PC-3 (cell line): ENCODE measurements at regions not wholly inside any gene's neighbourhood (a gene's known extent, or its start where the extent isn't known, plus 50 kb on each side); places are given as distances from the start of the nearest gene placed in this dataset.

Source experiments
- ATAC-seq: fragments of 200-7000 bp; cut with Tn5 transposase; 2 replicates; pipeline ENCODE4 v1.9.1; 2020; ENCODE audit warnings: mild to moderate bottlenecking, moderate library complexity
- BruUV-seq: library from RNA; stranded (reverse); fragments of 400-500 nt; replicated peaks from 2 replicates; lab custom pipeline; 2021; lab: Mats Ljungman, UMichigan
- CTCF ChIA-PET: fragments of 300-600 bp; sonication (Branson Sonifier 250); formaldehyde crosslinking; loops from one replicate; lab custom pipeline; 2022; ENCODE audit warnings: antibody characterized with exemption; lab: Charles Lee
- POLR2A ChIA-PET: fragments of 300-600 bp; sonication (Branson Sonifier 250); formaldehyde crosslinking; loops from one replicate; lab custom pipeline; 2022; ENCODE audit warnings: antibody characterized with exemption; ENCODE audit not compliant: unreplicated experiment; lab: Charles Lee
- DNase-seq: peaks from one replicate; pipeline ENCODE4 v3.0.0-alpha.2; 2015
- H2AFZ ChIP-seq: fragments of 300-600 bp; sonication (generic); 2 replicates; pipeline ENCODE4 v1.6.0; 2016; ENCODE audit warnings: antibody characterized with exemption, low read length
- H3F3A ChIP-seq: fragments of 300-600 bp; sonication (generic); one replicate; pipeline ENCODE4 v1.6.0; 2017; ENCODE audit warnings: antibody characterized with exemption, low read length, control low read depth, mild to moderate bottlenecking; ENCODE audit not compliant: unreplicated experiment
- H3K27ac ChIP-seq: fragments of 300-600 bp; sonication (generic); 2 replicates; pipeline ENCODE4 v1.5.1; 2016; ENCODE audit warnings: mild to moderate bottlenecking, low read length
- H3K27me3 ChIP-seq: fragments of 300-600 bp; sonication (generic); 2 replicates; pipeline ENCODE4 v1.6.1; 2016; ENCODE audit warnings: low read length, mixed read lengths
- H3K36me3 ChIP-seq: fragments of 300-600 bp; sonication (generic); 2 replicates; pipeline ENCODE4 v1.6.1; 2016; ENCODE audit warnings: low read depth, mixed run types, low read length, mixed read lengths
- H3K4me1 ChIP-seq: fragments of 300-600 bp; sonication (generic); 2 replicates; pipeline ENCODE4 v1.5.1; 2016; ENCODE audit warnings: low read length; ENCODE audit not compliant: insufficient read depth
- H3K4me2 ChIP-seq: fragments of 300-600 bp; sonication (generic); 2 replicates; pipeline ENCODE4 v1.6.0; 2016; ENCODE audit warnings: low read length
- H3K4me3 ChIP-seq: fragments of 300-600 bp; sonication (generic); 2 replicates; pipeline ENCODE4 v1.5.1; 2016; ENCODE audit warnings: mild to moderate bottlenecking, low read length, mixed read lengths
- H3K79me2 ChIP-seq: fragments of 300-600 bp; sonication (generic); 2 replicates; pipeline ENCODE4 v1.6.1; 2017; ENCODE audit warnings: low read length, mixed read lengths
- H3K9ac ChIP-seq: fragments of 300-600 bp; sonication (generic); 2 replicates; pipeline ENCODE4 v1.6.0; 2016; ENCODE audit warnings: mild to moderate bottlenecking, low read length
- H3K9me2 ChIP-seq: fragments of 300-600 bp; sonication (generic); replicated peaks from 2 replicates; pipeline ENCODE4 v1.6.1; 2016; ENCODE audit warnings: mixed run types, low read length, mixed read lengths
- H3K9me3 ChIP-seq: fragments of 300-600 bp; sonication (generic); 2 replicates; pipeline ENCODE4 v1.6.1; 2016; ENCODE audit warnings: low read length, mixed read lengths
- H4K20me1 ChIP-seq: fragments of 300-600 bp; sonication (generic); 2 replicates; pipeline ENCODE4 v1.6.1; 2016; ENCODE audit warnings: low read length, mixed read lengths
- EZH2 ChIP-seq: fragments of 300-600 bp; sonication (generic); IDR thresholded peaks from one replicate; pipeline ENCODE4 v1.6.1; 2017; ENCODE audit warnings: antibody characterized with exemption, mild to moderate bottlenecking, low read length; ENCODE audit not compliant: unreplicated experiment
- EZH2phosphoT487 ChIP-seq: fragments of 300-600 bp; sonication (generic); IDR thresholded peaks from 2 replicates; pipeline ENCODE4 v1.6.1; 2018; ENCODE audit warnings: mild to moderate bottlenecking, antibody characterized with exemption, low read length, borderline replicate concordance
- intact Hi-C: fragments of 100-400 bp; cut with micrococcal nuclease; formaldehyde crosslinking; loops from 2 replicates; pipeline ENCODE4 v1.9.0; 2023
- TF ChIP-seq, protein P1 (sequence below): fragments of 300-600 bp; sonication (generic); conservative IDR thresholded peaks from 2 replicates; pipeline ENCODE4 v1.5.1; 2017; ENCODE audit warnings: antibody characterized with exemption, low read depth, mild to moderate bottlenecking, low read length

DNA sequence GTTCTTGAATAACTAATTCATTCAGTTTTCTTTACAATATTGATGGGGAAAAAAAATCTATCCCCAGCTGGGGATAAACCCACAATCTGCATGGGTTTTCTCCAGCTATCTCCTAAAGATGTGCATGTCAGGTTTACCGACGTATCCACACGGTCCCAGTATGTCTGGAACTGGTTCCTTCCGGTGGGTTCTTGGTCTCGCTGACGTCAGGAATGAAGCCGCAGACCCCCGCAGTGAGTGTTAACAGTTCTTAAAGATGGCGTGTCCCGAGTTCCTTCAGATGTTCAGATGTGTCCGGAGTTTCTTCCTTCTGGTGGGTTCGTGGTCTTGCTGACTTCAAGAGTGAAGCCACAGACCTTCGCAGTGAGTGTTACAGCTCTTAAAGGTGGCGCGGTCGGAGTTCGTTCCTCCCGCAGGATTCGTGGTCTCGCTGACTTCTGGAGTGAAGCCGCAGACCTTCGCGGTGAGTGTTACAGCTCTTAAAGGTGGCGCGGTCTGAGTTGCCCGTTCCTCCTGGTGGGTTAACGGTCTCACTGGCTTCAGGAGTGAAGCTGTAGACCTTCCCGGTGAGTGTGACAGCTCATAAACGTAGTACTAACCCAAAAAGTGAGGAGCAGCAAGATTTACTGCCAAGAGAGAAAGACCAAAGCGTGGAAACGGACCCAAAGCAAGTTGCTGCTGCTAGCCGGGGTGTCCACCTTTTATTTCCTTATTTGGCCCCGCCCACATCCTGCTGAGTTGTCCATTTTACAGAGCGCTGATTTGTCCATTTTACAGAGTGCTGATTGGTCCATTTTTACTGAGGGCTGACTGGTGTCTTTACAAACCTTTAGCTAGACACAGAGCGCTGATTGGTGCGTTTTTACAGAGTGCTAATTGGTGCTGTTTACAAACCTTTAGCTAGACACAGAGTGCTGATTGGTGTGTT, 195.1 kb upstream of the NR2F2 start:
- Histone ChIP-seq H2AFZ (no peak overlapping the region), H3K9me3 (no peaks in the 10 kb centered on the region), H3K9ac (no peak overlapping the region), H3K9me2 (no peaks in the 10 kb centered on the region), H3K27me3 (no peaks in the 10 kb centered on the region), H3K36me3 (no peaks in the 10 kb centered on the region), H3K4me2 (no peak overlapping the region), H3K27ac (no peak overlapping the region), H3K4me1 (no peaks in the 10 kb centered on the region; the same call in 1 of the 2 replicates), H4K20me1 (no peaks in the 10 kb centered on the region), H3K4me3 (no peak overlapping the region), H3F3A (no peaks in the 10 kb centered on the region), H3K79me2 (no peaks in the 10 kb centered on the region)
- no peak for DNase-seq
- no peak for ATAC-seq
- intact Hi-C loops: no loop called here
- no TSS peak for BruUV-seq
- POLR2A ChIA-PET: no interaction called here
- TF ChIP-seq, protein P1, sequence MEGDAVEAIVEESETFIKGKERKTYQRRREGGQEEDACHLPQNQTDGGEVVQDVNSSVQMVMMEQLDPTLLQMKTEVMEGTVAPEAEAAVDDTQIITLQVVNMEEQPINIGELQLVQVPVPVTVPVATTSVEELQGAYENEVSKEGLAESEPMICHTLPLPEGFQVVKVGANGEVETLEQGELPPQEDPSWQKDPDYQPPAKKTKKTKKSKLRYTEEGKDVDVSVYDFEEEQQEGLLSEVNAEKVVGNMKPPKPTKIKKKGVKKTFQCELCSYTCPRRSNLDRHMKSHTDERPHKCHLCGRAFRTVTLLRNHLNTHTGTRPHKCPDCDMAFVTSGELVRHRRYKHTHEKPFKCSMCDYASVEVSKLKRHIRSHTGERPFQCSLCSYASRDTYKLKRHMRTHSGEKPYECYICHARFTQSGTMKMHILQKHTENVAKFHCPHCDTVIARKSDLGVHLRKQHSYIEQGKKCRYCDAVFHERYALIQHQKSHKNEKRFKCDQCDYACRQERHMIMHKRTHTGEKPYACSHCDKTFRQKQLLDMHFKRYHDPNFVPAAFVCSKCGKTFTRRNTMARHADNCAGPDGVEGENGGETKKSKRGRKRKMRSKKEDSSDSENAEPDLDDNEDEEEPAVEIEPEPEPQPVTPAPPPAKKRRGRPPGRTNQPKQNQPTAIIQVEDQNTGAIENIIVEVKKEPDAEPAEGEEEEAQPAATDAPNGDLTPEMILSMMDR: no peak
- TF ChIP-seq EZH2phosphoT487 (no peak), EZH2 (no peak)
- CTCF ChIA-PET: no interaction called here

DNA sequence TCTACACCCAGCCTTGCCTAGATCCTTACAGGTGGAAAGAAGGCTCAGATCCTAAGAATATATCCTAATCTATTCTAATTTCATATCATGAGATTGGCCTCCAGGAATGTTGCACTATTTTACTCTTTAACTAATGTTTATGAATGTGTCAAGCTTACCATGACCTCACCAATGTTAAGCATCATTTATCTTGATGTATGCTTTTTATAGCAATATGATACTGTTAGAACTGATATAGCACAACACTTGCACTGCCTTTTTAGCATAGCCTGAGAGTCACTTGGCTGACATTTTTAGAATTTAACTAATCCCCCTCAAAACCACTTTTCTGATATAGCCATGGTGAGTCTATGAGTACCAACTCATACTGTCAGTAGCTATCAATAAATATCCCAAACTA, 191.5 kb upstream of the NR2F2 start:
- H3K36me3 ChIP-seq: no peaks in the 10 kb centered on the region
- no peak overlapping the region for H3K4me3 ChIP-seq
- H2AFZ ChIP-seq: no peak overlapping the region
- no peaks in the 10 kb centered on the region for H3K4me1 ChIP-seq
- ChIA-PET CTCF (no interaction called here), POLR2A (no interaction called here)
- H4K20me1 ChIP-seq: no peaks in the 10 kb centered on the region
- no peak overlapping the region for H3K27ac ChIP-seq
- H3K9ac ChIP-seq: no peak overlapping the region
- H3K4me2 ChIP-seq: no peak overlapping the region
- no peak for DNase-seq
- no peaks in the 10 kb centered on the region for H3K9me3 ChIP-seq
- H3K79me2 ChIP-seq: no peaks in the 10 kb centered on the region
- TF ChIP-seq EZH2: no peak
- no peak for TF ChIP-seq EZH2phosphoT487
- TF ChIP-seq, protein P1: no peak
- no peaks in the 10 kb centered on the region for H3K27me3 ChIP-seq
- H3K9me2 ChIP-seq: no peaks in the 10 kb centered on the region
- BruUV-seq: no TSS peak
- no peak for ATAC-seq
- H3F3A ChIP-seq: no peaks in the 10 kb centered on the region
- intact Hi-C loops: no loop called here

DNA sequence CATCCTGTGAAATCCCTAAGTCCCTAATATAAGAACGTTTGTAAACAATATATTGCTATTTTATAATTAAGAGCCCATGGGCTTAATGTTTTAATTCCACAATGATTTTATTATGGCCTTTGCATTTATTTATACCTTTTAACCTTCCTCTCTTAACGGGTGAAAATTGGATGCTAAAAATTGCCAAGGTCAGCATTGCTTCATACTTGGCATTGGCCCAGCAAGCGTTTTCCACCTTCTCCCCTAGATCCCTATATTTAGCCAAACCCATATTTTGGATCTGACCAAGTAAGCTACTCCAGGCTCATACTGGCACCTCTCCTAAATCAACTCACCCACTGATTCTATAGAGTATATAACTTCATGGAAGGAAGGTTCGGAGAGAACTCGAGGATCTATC, 188.0 kb upstream of the NR2F2 start:
- H3K9me3 ChIP-seq: no peaks in the 10 kb centered on the region
- BruUV-seq: no TSS peak
- no peaks in the 10 kb centered on the region for H3K4me1 ChIP-seq
- H3K36me3 ChIP-seq: no peaks in the 10 kb centered on the region
- DNase-seq (no peak), ATAC-seq (no peak)
- no peaks in the 10 kb centered on the region for H3K9me2 ChIP-seq
- H3K79me2 ChIP-seq: no peaks in the 10 kb centered on the region
- H3K27me3 ChIP-seq: no peaks in the 10 kb centered on the region
- TF ChIP-seq EZH2phosphoT487: no peak
- TF ChIP-seq, protein P1: no peak
- no peak for TF ChIP-seq EZH2
- ChIA-PET CTCF (no interaction called here), POLR2A (no interaction called here)
- no peaks in the 10 kb centered on the region for H3F3A ChIP-seq
- no peak overlapping the region for H2AFZ ChIP-seq
- H4K20me1 ChIP-seq: no peaks in the 10 kb centered on the region
- no peak overlapping the region for H3K27ac ChIP-seq
- H3K4me2 ChIP-seq: no peak overlapping the region
- no peak overlapping the region for H3K4me3 ChIP-seq
- intact Hi-C loops: no loop called here
- H3K9ac ChIP-seq: no peak overlapping the region
